ENCODE measurements at regions not wholly inside any gene's neighbourhood (a gene's known extent, or its start where the extent isn't known, plus 50 kb on each side); places are given as distances from the start of the nearest gene placed in this dataset.

DNA sequence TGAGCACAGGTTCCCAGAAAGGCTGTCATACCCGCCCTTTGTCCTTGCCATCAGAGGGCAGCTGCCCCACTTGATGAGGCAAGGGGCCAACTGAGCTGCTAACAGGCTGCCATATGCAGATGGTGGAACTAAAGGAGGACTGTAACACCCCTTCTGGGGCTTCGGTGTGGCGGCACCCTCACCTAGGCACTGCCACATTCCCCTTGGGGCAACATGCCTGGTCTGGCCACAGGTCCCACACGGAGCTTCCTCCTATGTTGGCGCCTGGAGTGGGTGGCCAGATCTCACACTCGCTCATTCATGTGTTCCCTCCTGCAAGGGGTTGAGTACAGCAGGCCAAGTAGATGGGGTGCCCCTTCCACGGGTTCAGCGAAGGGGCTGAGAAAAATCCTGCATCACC lies 777.4 kb upstream of the CHD1 start:
- TF ChIP-seq, protein P1, sequence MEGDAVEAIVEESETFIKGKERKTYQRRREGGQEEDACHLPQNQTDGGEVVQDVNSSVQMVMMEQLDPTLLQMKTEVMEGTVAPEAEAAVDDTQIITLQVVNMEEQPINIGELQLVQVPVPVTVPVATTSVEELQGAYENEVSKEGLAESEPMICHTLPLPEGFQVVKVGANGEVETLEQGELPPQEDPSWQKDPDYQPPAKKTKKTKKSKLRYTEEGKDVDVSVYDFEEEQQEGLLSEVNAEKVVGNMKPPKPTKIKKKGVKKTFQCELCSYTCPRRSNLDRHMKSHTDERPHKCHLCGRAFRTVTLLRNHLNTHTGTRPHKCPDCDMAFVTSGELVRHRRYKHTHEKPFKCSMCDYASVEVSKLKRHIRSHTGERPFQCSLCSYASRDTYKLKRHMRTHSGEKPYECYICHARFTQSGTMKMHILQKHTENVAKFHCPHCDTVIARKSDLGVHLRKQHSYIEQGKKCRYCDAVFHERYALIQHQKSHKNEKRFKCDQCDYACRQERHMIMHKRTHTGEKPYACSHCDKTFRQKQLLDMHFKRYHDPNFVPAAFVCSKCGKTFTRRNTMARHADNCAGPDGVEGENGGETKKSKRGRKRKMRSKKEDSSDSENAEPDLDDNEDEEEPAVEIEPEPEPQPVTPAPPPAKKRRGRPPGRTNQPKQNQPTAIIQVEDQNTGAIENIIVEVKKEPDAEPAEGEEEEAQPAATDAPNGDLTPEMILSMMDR (IDR thresholded peaks at IDR 0.05), result no peak
- no peak for TF ChIP-seq EZH2 (IDR thresholded peaks at IDR 0.05; ENCODE audit: borderline replicate concordance, insufficient read depth, low read depth, low read length, poor library complexity, severe bottlenecking)

Data from B cell (primary cell).